ENCODE measurements at regions not wholly inside any gene's neighbourhood (a gene's known extent, or its start where the extent isn't known, plus 50 kb on each side); places are given as distances from the start of the nearest gene placed in this dataset.

DNA sequence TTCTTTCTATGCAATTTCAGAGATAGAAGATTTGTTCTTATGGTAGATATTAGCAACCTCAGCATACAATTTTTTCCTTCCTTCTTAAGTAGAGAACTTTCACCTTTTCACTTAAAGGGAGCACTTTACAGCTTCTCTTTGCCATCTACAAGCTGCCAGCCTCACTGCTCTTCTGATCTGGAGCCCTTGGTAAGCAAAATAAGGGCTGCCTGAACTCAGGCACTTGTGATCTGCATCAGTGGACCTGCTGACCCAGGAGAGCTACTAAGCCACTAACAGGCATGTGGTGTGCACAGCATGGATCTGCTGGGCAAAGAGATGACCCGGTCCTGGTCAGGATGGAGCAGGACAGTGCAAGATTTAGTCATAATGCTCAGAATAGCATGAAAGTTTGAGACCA is 80.8 kb upstream of the SNTG2 start:
- H3K9ac ChIP-seq (ENCODE audit: extremely low read depth, insufficient read length, low read length): no peak overlapping the region
- H3K23me2 ChIP-seq (ENCODE audit: insufficient read length, low read depth, low read length, poor library complexity, severe bottlenecking): no peaks in the 10 kb centered on the region
- TF ChIP-seq, protein P1, sequence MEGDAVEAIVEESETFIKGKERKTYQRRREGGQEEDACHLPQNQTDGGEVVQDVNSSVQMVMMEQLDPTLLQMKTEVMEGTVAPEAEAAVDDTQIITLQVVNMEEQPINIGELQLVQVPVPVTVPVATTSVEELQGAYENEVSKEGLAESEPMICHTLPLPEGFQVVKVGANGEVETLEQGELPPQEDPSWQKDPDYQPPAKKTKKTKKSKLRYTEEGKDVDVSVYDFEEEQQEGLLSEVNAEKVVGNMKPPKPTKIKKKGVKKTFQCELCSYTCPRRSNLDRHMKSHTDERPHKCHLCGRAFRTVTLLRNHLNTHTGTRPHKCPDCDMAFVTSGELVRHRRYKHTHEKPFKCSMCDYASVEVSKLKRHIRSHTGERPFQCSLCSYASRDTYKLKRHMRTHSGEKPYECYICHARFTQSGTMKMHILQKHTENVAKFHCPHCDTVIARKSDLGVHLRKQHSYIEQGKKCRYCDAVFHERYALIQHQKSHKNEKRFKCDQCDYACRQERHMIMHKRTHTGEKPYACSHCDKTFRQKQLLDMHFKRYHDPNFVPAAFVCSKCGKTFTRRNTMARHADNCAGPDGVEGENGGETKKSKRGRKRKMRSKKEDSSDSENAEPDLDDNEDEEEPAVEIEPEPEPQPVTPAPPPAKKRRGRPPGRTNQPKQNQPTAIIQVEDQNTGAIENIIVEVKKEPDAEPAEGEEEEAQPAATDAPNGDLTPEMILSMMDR (conservative IDR thresholded peaks at IDR 0.05): no peak
- H4K5ac ChIP-seq (ENCODE audit: insufficient read length, low read depth, low read length): no peak overlapping the region
- H3K4ac ChIP-seq (ENCODE audit: low read depth, low read length): no peak overlapping the region
- H2AK5ac ChIP-seq (ENCODE audit: insufficient read length, low read length): no peak overlapping the region
- no peaks in the 10 kb centered on the region for H3K9me3 Mint-ChIP-seq
- H3T11ph ChIP-seq (ENCODE audit: low read length): no peak overlapping the region
- no peak overlapping the region for H4K8ac ChIP-seq (replicated peaks; ENCODE audit: insufficient read length, low read depth, low read length)
- H3K18ac ChIP-seq (ENCODE audit: insufficient read length, low read depth, low read length): no peak overlapping the region
- H3K56ac ChIP-seq (ENCODE audit: insufficient read length, low read depth, low read length): no peak overlapping the region
- no peaks in the 10 kb centered on the region; a peak in 1 of 7 replicates for H3K36me3 Mint-ChIP-seq (ENCODE audit: insufficient read depth in 1 of 3, low read depth in 3 of 3)
- no peak for DNase-seq
- no peak overlapping the region for H3K14ac ChIP-seq (ENCODE audit: insufficient read depth, low read length)
- no peak overlapping the region for H3K27ac ChIP-seq (ENCODE audit: insufficient read length, low read depth, low read length)
- WGBS (ENCODE audit: extremely low coverage, insufficient read length, low lambda C conversion rate): no CpG with 5 or more reads among the region's 1 CpG
- no peaks in the 10 kb centered on the region for H3K9me3 ChIP-seq (ENCODE audit: control insufficient read depth, low read depth, low read length)
- no peaks in the 10 kb centered on the region for H4K20me1 ChIP-seq (ENCODE audit: control insufficient read depth, insufficient read depth, insufficient read length)
- H3K4me1 ChIP-seq (ENCODE audit: insufficient read depth, low read length): no peaks in the 10 kb centered on the region; the same call in 1 of the 2 replicates
- no peak overlapping the region for H4K91ac ChIP-seq (ENCODE audit: insufficient read length, low read depth, low read length)
- no peak overlapping the region for H2BK20ac ChIP-seq (ENCODE audit: low read depth, low read length, poor library complexity, severe bottlenecking)
- no peak overlapping the region for H3K23ac ChIP-seq (ENCODE audit: insufficient read length, low read depth, low read length)
- H3K79me1 ChIP-seq (ENCODE audit: insufficient read depth, low read depth, low read length, poor library complexity, severe bottlenecking): no peaks in the 10 kb centered on the region
- no peak overlapping the region for H3K4me3 Mint-ChIP-seq
- H2BK15ac ChIP-seq (ENCODE audit: low read depth, low read length): no peak overlapping the region
- no peak overlapping the region for H2BK5ac ChIP-seq (ENCODE audit: insufficient read length, low read length)
- no peaks in the 10 kb centered on the region for H3K79me2 ChIP-seq (ENCODE audit: insufficient read depth, low read length)
- no peak overlapping the region for H2BK12ac ChIP-seq (ENCODE audit: insufficient read length, low read depth, low read length)
- H2AFZ ChIP-seq (ENCODE audit: low read length): no peak overlapping the region
- no peak overlapping the region for H2BK120ac ChIP-seq (ENCODE audit: low read depth, low read length, poor library complexity, severe bottlenecking)
- H3K4me2 ChIP-seq (ENCODE audit: insufficient read depth, insufficient read length, low read length): no peak overlapping the region
- peaks cover 26 to 27% of the 10 kb centered on the region in 2 experiments for H3K4me1 Mint-ChIP-seq
- H3K27me3 Mint-ChIP-seq (ENCODE audit: low read depth): peaks cover 31% of the 10 kb centered on the region
- no peak overlapping the region for H3K27ac Mint-ChIP-seq
- no peaks in the 10 kb centered on the region for H3K27me3 ChIP-seq (ENCODE audit: insufficient read depth, low read length)

All from H9 (cell line).